ENCODE measurements at regions not wholly inside any gene's neighbourhood (a gene's known extent, or its start where the extent isn't known, plus 50 kb on each side); places are given as distances from the start of the nearest gene placed in this dataset.

DNA sequence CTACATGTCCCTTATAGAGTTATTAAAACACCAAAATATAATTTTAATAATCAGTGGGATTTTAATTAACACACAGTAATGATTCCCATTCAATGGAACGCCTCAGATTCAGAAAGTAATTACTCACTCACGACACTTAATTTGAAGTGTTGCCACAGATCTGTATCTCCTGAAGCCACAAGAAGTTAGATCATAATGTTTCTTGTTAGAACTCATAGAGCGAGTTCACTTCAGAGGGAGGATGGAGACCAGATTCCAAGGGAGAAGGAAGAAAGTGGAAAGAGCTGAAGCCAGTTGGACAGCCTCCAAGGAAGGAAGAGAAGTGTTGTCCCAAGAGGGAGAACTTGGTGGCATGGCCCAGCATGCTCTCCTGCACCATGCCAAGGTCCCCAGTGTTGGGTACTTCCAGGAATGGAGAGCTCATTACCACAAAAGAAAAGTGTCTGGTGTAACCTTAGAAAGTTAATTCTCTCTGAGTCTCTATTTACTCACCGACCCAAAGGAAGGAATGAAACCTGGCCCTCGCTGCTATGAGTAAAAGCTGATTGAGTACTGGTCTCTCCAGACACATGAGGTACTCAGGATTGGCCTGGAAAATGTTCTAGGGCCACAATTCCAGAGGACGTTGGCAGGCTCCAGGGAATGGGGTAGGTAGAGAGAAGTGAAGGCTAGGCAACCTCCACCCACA, 305.4 kb downstream of the BCL11B start:
- TF ChIP-seq, protein P1, sequence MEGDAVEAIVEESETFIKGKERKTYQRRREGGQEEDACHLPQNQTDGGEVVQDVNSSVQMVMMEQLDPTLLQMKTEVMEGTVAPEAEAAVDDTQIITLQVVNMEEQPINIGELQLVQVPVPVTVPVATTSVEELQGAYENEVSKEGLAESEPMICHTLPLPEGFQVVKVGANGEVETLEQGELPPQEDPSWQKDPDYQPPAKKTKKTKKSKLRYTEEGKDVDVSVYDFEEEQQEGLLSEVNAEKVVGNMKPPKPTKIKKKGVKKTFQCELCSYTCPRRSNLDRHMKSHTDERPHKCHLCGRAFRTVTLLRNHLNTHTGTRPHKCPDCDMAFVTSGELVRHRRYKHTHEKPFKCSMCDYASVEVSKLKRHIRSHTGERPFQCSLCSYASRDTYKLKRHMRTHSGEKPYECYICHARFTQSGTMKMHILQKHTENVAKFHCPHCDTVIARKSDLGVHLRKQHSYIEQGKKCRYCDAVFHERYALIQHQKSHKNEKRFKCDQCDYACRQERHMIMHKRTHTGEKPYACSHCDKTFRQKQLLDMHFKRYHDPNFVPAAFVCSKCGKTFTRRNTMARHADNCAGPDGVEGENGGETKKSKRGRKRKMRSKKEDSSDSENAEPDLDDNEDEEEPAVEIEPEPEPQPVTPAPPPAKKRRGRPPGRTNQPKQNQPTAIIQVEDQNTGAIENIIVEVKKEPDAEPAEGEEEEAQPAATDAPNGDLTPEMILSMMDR (IDR thresholded peaks at IDR 0.05; ENCODE audit: insufficient read depth, low read depth, low read length), result no peak
- TF ChIP-seq EZH2 (IDR thresholded peaks at IDR 0.05; ENCODE audit: insufficient read depth, low read length), result no peak

Data from astrocyte (in vitro differentiated cells and primary cell).